Heart right ventricle (tissue), 16 donors: ENCODE measurements at regions not wholly inside any gene's neighbourhood (a gene's known extent, or its start where the extent isn't known, plus 50 kb on each side); places are given as distances from the start of the nearest gene placed in this dataset.
"Not testable (repeated sequence)": the region's sequence is repeated elsewhere in the genome, so short reads cannot be mapped to it uniquely, and the experiment has no call there.

Experiments
- ATAC-seq, 8 donors: fragments of 200-7000 bp; cut with Tn5 transposase; one replicate each; pipeline ENCODE4 v1.9.1; 2020; ENCODE audit warnings: mild to moderate bottlenecking in 8 of 8, moderate library complexity in 8 of 8, moderate number of reproducible peaks in 1 of 8
- DNase-seq, 2 donors: peaks; one replicate each; pipeline ENCODE4 v3.0.0-alpha.2; 2020
- H3K27ac ChIP-seq, 10 donors: fragments of 200-600 bp; sonication (generic) in 2 of 10; one replicate each; pipeline versions ENCODE4 v1.5.0 to v1.8.0; 2020 to 2022; ENCODE audit warnings: mild to moderate bottlenecking in 3 of 10
- H3K27me3 ChIP-seq, 7 donors: fragments of 200-600 bp; one replicate each; pipeline ENCODE4 v1.8.0; 2021 to 2022; ENCODE audit warnings: mild to moderate bottlenecking in 2 of 7
- H3K36me3 ChIP-seq, 9 donors: fragments of 200-600 bp; sonication (generic) in 1 of 9; one replicate each; pipeline versions ENCODE4 v1.5.0 to v1.8.0; 2020 to 2022; ENCODE audit warnings: mild to moderate bottlenecking in 2 of 9
- H3K4me1 ChIP-seq, 9 donors: fragments of 200-600 bp; sonication (generic) in 1 of 9; one replicate each; pipeline versions ENCODE4 v1.5.0 to v1.8.0; 2020 to 2022; ENCODE audit warnings: mild to moderate bottlenecking in 4 of 9
- H3K4me3 ChIP-seq, 10 donors: fragments of 200-600 bp; sonication (generic) in 2 of 10; one replicate each; pipeline versions ENCODE4 v1.5.0 to v1.8.0; 2020 to 2022; ENCODE audit warnings: mild to moderate bottlenecking in 7 of 10, moderate library complexity in 2 of 10
- H3K9me3 ChIP-seq, 11 donors: fragments of 200-600 bp in 10 of 11; sonication (generic) in 2 of 11; one replicate each; pipeline versions ENCODE4 v1.5.0 to v1.8.0; 2013 to 2022; ENCODE audit warnings: mild to moderate bottlenecking in 2 of 11, control low read depth in 1 of 11, moderate library complexity in 1 of 11
- CTCF ChIP-seq, 9 donors: fragments of 200-600 bp; sonication (generic) in 2 of 9; IDR thresholded peaks; one replicate each; pipeline versions ENCODE4 v1.5.0 to v1.8.0; 2021 to 2022; ENCODE audit warnings: antibody characterized with exemption in 9 of 9, mild to moderate bottlenecking in 5 of 9, moderate library complexity in 1 of 9
- WGBS, 2 donors: extraction: QIAGEN DNeasy Blood & Tissue Kit; methylation state at CpG; one replicate each; pipeline ENCODE4 v1.1.7; 2013; ENCODE audit warnings: inconsistent platforms in 1 of 2; 5-methylcytosine and 5-hydroxymethylcytosine counted together
- intact Hi-C, 10 donors: fragments of 100-400 bp; cut with DNase I; formaldehyde crosslinking; loops; one replicate each; pipeline versions ENCODE4 v1.11.1 to v1.14.2; 2022
- donor health status: Arrhythmogenic right ventricular cardiomyopathy.
- donor health status: ischemic (EF 13 %, LVEDD 7.1; RV severe dilation, severe dysfunction).
- donor health status: healthy with polysubstance abuse.
- donor health status: DM: no; HTN: yes; CAD: no.
- donor health status: DM: no; HTN: no; CAD: no.
- donor health status: ischemic (EF 25% LVEDD 6.9; RV normal size, moderate dysfunction).
- donor health status: ischemic (EF 25% LVEDD 5.7; RV mildly dilated, moderate dysfunction).
- donor health status: healthy.
- donor health status: DM: yes; HTN: yes; CAD: no.
- donor health status: Ischemic cardiomyopathy.
- donor health status: ischemic (EF 35%, LVEDD 5.7; RV mildly dilated, moderate dysfunction).
- donor health status: nonischemic (EF 11% LVEDD 7.7; RV severe dilation, severe dysfunction).
- donor health status: DM: yes; HTN: yes; CAD: no.
- donor health status: PGD.
- donor health status: ischemic (EF 29% LVEDD 5.4; RV normal size, mild dysfunction).
- donor health status: nonischemic (EF 23%, LVEDD 6.1; RV moderate dilation, normal function).

GRCh38 chr6:51116723-51117122 lies 298.1 kb downstream of the TFAP2B start:
- H3K4me3 ChIP-seq, result no peak overlapping the region
- H3K27me3 ChIP-seq, result no peaks in the 10 kb centered on the region
- 57 to 61% methylated on average over 3 of the region's 3 CpGs for WGBS, 2 donors
- H3K36me3 ChIP-seq, result no peaks in the 10 kb centered on the region
- intact Hi-C loops, result no loop called here
- H3K9me3 ChIP-seq, result no peaks in the 10 kb centered on the region
- no peak for TF ChIP-seq CTCF (IDR thresholded peaks at IDR 0.05)
- ATAC-seq (no peak), DNase-seq (no peak)
- H3K27ac ChIP-seq, result no peak overlapping the region
- no peaks in the 10 kb centered on the region for H3K4me1 ChIP-seq

- WGBS, 2 donors, result 89 to 92% methylated on average over 3 of the region's 3 CpGs
- H3K36me3 ChIP-seq, result no peaks in the 10 kb centered on the region
- DNase-seq, result no peak
- H3K27ac ChIP-seq, result no peak overlapping the region
- no peaks in the 10 kb centered on the region for H3K4me1 ChIP-seq
- ATAC-seq, result no peak
- intact Hi-C loops, result no loop called here
- peaks cover 0 to 4% (median 0%) of the 10 kb centered on the region in 11 donors for H3K9me3 ChIP-seq
- TF ChIP-seq CTCF (IDR thresholded peaks at IDR 0.05), result no peak
- no peak overlapping the region for H3K4me3 ChIP-seq
- no peaks in the 10 kb centered on the region for H3K27me3 ChIP-seq
Measured at GRCh38 chr6:51118792-51119191, 300.1 kb downstream of the TFAP2B start.

- peaks cover 0 to 4% (median 0%) of the 10 kb centered on the region in 11 donors for H3K9me3 ChIP-seq
- no peak for TF ChIP-seq CTCF (IDR thresholded peaks at IDR 0.05)
- H3K27ac ChIP-seq, result no peak overlapping the region
- no peak for ATAC-seq
- no peak overlapping the region for H3K4me3 ChIP-seq
- H3K36me3 ChIP-seq, result no peaks in the 10 kb centered on the region
- no peaks in the 10 kb centered on the region for H3K4me1 ChIP-seq
- no peak for DNase-seq
- intact Hi-C loops, result no loop called here
- no peaks in the 10 kb centered on the region for H3K27me3 ChIP-seq
- 80 to 83% methylated on average over 3 of the region's 3 CpGs for WGBS, 2 donors
Measured at GRCh38 chr6:51120016-51120415, 301.3 kb downstream of the TFAP2B start.

GRCh38 chr6:51121380-51121976 lies 302.8 kb downstream of the TFAP2B start:
- ATAC-seq, intact Hi-C loops: not testable (repeated sequence)
- 85 to 88% methylated on average over 22 of the region's 22 CpGs for WGBS, 2 donors

GRCh38 chr6:51129043-51129442 lies 310.4 kb downstream of the TFAP2B start:
- Histone ChIP-seq H3K27me3 (no peaks in the 10 kb centered on the region), H3K4me3 (no peak overlapping the region), H3K36me3 (no peaks in the 10 kb centered on the region), H3K9me3 (peaks cover 0 to 25% (median 0%) of the 10 kb centered on the region in 11 donors), H3K27ac (no peak overlapping the region), H3K4me1 (no peaks in the 10 kb centered on the region)
- no peak for TF ChIP-seq CTCF (IDR thresholded peaks at IDR 0.05)
- DNase-seq (no peak), ATAC-seq (no peak)
- intact Hi-C loops, result no loop called here

More at GRCh38 chr6:51121380-51121976, 302.8 kb downstream of the TFAP2B start:
- not testable (repeated sequence) for H3K4me3 ChIP-seq, H3K9me3 ChIP-seq, H3K27ac ChIP-seq, H3K4me1 ChIP-seq, H3K36me3 ChIP-seq, H3K27me3 ChIP-seq, DNase-seq
